GM19043 (cell line): ENCODE measurements at regions not wholly inside any gene's neighbourhood (a gene's known extent, or its start where the extent isn't known, plus 50 kb on each side); places are given as distances from the start of the nearest gene placed in this dataset.
A peak's percentile ranks its signal among the peaks of the same experiment; 100 is the strongest.

Experiments used
- ATAC-seq: cut with Tn5 transposase; IDR thresholded peaks from one replicate; pipeline ENCODE4 v1.9.1; 2021; ENCODE audit warnings: low read depth; ENCODE audit not compliant: unreplicated experiment

DNA sequence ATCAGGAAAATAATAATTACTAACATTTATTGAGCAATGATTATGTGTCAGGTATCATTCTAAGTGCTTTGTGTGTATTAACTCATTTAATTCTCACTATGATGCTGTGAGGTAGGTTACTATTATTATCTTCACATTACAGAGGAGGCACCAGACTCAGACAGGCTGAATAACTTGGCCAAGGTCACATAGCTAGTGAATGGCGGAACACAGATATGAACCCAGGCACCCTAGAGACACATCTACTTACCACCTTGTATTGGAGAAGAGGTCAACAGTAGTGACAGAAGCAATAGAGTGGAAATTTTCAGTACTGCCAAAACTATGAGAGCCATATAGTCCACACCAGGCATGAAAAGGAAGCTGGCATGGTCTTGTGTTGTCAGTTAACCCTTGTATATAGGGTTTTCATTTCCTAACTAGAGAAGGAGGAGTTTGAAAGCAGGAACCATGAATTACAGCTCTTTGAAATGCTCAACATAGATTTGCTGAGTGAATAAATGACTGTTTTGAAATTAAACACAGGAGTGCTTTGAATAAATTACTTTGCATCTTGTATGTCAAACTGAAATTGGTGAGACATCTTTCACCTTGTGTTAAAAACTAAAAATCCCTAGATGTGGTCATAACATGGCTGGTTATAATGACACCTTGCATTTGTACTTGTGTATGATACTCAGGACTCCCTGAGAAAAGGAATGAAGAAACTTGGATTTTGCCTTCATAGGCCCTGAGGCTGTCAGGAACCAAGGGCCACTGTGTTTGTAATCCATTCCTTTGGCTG is 71.8 kb downstream of the RTL9 start:
- no peak for ATAC-seq

DNA sequence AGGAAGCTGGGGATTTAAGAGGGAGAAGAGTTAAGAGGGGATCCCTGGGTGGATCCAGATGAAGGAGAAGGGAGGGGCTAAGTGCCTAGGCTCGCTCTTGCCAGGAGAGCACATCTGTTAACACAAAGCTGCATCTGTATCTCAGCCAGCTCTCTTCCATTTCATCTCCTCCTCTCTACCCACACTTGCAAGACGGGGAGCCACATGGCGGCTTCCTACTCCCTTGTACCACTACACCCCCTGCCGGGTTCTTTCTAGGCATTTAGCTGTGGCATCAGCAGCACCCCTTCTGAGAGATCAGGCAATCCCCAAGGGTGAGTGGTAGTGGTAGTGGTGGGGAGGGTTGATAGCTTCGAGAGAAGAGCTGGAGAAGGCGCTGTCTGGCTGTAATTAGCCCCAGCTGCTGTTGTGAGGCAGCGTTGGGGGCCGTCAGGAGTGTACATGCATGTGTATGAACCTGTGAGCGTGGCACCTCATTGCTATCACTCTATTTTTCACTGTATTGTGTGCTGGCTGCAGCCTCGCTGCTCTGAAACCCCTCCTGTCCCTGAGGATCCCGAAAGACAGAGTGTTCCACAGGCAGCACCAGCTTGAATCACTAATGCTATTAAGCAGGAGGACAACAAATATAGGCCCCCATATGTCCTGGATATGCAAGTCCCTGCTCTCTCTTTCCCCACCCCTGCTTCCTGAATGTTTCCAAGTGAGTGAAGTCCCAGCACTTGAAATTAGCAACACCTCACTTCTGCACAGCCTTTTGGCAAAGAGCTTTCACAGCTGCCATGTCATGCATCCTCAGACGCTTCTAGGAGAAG is 73.7 kb downstream of the RTL9 start:
- no peak for ATAC-seq

DNA sequence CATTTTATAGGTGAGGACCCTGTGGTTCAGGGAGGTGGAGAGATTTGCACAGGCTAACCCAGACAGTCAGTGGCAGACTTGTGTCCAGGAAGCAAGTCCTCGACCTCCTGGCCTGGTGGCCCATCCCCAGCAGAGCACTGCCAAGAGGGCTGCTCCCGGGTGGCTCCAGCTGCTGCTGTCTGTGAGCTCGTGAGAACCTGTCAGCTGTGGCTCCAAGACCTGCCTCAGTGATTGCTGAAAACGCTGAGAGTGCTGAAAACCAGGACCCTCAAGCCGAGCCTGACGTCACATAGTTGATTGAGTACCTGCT is 74.2 kb downstream of the RTL9 start:
- ATAC-seq = no peak

DNA sequence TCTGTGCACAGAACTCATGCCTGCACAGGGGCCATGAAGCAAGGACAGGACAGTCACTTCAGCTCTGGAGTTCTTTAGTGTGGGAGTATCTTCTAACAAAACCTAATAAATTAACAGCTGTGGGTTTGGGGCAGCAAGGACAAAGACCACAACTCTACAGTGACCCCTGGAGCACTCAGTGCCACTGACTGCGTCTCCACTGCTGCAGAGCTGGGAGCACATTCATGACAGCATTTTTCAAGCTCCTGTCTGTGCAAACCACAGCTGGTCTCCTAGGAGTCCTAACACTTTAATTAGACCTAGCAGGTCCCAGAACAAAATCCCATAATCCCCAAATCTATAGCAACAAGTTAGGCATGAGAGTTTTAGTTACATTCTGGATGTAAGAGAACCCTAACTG is 76.5 kb downstream of the RTL9 start:
- ATAC-seq = no peak

DNA sequence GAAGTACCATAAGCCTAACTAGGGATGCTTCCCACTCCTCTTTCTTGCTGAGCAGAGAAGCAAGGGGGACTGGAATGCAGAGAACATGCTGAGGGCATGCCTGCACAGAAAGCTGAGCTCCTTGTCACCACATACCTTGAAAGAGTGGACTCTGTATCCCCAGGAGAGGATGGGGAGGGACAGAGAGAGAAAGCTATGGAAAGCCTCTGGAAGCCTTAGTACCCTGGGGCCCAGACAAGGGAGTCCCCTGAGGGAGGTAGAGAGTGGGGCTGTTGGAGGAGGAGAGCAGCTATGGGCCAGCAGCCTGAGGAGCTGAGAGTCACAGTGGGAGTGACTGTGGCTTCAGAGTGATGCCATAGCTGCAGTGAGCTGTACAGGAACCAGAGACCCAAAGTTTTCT is 77.9 kb downstream of the RTL9 start:
- no peak for ATAC-seq

DNA sequence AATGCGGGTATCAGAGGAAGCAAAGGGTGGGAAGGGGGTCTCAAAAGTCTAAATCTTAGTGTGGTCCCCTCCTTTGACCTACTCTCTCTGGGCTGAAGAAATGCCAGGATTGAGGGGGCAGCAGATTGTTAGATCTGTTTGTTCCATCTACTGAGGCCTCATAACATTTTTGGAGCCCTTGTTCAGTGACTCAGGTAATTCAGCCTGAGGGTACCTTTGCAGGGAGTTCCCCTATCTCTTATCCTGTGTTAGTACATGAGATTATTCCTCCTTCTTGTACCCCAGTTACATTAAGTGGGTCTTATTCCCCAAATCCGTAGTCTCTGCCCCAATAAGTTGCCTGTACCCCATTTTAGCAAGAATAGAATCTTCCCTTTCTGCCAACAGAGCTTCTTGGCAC is 79.0 kb downstream of the RTL9 start:
- ATAC-seq = no peak

DNA sequence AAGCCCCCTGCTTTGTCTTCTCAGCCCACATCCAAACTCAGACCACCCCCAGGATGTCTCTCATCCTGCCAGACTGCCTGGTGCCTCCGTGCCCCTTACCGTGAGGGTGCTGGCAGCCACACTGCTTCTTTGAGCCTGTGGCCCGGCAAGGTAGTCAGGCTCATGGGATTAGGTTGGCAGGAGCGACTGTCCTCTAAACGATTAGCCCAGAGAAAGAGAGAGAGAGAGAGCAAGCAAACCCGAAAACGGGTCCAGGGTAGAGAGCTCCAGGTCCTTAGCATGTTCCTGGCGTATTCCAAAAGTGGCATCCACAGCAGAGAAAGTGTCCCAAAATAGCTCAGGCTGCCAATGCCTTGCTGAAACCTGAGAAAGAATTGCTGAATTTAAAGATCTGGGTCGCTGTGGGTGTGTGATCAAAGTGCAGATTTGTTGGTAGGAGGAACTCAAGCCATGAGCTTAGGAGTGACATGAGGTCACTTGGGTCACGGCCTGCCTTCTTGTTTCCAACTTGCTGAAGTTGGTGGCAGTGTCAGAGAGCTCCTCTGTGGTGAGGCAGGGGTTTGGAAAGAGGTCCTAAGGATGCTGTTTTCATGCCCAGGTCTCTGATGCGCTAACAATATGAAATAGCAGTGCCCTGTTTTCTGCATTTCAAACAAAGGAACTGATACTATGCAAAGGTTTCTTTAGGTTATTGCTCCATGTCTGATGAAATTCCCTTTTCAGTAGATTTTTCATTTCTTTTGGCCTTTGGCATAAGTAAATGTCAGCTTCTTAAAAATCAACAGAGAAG is 81.6 kb downstream of the RTL9 start:
- no peak for ATAC-seq

DNA sequence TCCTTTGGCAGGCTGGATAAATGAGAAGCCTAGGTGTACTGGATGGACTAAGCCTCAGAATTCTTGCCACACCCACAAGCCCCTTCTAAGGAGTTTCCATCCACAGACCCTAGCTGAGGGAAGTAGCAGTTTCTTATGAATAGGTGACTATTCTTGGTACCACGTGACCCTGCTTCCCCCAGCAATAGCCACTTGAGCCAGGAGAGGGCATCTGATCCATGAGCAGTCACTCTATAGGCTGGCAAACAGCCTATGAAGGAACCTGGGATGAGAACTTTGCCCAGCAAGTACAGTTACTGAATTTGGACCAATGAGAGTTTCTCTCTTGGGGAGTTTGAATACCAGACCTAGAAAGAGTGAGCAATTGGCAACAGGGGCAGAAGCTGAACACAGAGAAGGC is 84.0 kb downstream of the RTL9 start:
- peak; percentile 87 for ATAC-seq

DNA sequence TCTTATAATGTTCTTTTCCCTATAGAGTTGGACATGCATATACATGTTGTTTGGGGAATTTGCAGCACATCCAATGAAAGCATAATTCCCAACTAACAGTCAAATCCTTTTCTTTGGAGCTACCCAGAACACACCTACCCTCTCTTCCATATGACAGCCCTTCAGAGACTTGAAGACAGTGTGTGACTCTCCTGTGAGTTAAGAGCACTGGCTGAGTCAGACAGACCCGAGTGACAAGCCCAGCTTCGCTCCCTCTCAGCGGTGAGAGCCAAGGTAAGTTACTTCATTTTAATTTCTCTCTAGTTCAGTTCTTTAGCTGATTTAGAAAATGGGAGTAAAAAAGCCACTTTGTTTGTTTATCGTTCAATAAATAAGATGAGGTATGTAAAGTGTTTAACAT is 86.3 kb downstream of the RTL9 start:
- ATAC-seq = no peak

DNA sequence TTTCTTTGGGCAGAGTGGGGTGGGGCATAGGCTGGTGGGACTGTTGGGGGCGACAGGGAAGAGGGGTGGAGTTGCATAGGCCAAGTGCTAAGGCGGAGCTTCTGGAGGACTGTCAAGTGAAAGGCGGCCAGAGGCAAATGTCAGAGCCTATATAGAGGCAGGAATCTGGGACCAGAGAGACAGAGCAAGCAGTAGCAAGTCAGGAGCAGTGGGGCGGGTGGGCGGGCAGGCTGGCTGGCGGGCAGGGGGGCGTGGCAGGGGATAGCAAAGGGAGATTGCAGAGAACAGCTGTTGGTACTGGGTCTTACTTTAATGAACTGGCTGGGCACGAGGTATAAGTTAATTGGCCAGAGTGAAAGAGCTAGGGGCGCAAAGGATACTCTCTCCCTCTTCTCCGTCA is 89.8 kb downstream of the RTL9 start:
- no peak for ATAC-seq

DNA sequence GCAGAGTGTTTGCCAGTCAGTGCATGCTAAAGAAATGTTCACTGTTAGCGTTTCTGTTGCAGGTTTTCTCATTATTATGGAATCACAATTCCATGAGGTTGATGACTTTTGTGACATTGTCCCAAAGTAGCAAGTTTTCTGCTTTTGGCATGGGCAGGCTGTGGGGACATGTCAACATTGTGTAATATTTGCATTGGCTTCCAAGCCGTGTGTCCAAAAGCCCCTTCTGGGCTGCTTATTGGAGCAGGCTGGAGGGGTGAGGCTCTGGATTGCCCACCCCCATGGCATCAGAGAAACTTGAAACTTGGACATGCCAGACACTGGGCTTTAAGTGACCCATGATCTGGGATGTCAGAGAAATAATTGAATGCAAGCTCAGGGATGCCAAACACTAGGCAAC is 90.7 kb downstream of the RTL9 start:
- ATAC-seq = no peak

DNA sequence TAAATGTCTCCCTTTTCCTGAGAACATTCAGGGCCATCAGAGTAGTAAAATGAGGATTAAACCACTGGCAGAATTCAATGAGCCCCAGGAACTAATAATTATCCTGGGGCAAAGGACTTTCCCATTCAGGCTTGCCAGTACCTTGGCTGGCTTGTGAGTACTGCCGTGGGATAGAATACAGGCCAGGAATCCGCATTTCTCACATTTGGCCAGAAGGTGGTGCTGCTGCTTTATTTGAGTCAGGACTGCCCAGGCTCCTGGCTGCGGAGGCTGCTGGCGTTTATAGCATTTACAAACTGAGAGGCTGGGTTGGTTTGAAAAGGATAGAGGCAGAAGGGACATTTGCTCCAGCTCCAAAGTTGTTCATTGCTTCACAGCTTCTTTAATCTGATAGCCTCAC is 91.4 kb downstream of the RTL9 start:
- ATAC-seq = peak; percentile 86

DNA sequence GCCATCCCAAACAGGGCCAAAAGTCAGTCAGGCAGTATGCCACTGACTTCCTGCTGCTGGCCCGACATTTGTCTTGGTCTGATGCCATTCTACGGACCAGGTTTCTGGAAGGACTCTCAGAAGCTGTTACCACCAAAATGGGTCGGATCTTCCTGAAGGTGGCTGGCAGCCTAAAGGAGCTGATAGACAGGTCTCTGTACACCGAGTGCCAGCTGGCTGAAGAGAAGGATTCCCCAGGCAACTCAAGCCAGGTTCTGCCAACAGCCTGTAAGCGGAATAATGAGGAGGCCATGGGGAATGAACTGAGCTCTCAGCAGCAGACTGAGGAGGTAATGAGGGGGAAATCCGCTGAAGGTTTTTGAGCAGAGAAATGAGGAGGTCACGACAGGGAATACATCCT is 95.7 kb downstream of the RTL9 start:
- no peak for ATAC-seq

DNA sequence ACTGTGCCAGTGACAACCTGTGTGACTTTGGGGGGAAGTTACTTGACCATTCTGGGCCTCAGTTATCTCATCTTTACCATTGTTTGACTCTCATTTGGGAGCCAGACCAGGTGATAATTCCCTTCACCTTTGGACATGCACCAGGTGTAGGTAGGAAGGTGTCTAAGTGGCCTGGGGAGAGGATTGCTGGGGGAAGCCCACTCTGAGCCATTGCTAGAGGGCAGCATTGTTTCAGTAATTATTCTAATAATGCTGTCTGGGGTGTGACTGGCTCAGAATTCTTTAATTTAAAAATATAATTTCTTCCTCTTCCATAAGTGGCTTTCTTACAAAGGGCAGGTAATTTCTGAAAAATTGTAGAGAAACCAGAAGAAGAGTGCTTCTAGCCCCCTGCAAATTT is 104.3 kb downstream of the RTL9 start:
- ATAC-seq = no peak

DNA sequence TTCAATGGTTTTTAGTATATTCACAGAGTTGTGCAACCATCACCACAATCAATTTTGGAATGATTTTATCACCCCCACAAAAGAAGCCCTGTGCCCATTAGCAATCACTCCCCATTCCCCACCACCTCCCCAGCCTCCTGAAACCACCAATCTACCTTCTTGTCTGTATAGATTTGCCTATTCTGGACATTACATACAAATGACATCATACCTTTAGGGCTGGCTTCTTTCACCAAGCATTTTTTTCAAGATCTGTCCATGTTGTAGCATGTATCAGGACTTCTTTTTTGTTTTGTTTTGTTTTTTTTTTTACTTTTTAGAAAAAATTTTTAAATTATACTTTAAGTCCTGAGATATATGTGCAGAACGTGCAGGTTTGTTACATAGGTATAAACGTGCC is 108.1 kb downstream of the RTL9 start:
- ATAC-seq = no peak

DNA sequence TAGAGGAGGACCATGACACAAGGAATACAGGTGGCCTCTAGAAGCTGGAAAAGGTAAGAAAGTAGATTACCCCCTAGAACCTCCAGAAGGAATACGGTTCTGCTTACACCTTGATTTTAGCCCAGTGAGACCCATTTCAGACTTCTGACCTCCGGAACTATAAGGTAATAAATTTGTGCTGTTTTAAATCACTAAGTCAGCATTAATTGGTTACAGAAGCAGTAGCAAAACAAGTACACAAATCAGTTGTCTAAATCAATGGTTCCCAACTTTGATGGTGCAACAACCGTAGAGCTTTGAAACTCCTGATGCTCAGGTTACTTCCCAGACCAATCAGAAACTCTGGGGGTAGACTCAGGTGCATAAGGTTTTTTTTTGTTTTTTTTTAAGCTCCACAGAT is 113.6 kb downstream of the RTL9 start:
- no peak for ATAC-seq

DNA sequence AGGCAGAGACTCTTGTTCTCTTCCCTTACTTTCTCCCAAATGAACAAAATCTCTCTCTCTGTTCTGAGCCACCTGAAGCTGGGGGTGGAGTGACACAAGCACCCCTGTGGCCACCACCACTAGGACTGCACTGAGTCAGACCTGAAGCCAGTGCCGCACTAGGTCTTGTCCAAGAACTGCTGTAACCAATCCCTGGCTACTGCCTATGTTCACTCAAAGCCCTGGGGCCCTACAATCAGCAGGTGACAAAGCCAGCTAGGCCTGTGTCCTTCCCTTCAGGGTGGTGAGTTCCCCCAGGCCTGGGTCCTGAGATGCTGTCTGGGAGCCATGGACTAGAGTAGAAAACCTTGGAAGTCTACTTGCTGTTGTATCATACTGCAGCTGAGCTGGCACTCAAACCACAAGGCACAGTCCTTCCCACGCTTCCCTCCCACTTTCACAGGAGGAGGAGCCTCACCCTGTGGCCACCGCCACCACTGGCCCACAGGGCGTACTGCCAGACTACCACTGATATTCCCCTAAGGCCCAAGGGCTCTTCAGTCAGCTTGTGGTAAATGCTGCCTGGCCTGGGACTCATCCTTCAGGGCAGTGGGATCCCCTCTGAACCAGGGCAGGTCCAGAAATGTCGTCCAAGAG is 119.1 kb downstream of the RTL9 start:
- ATAC-seq = no peak

DNA sequence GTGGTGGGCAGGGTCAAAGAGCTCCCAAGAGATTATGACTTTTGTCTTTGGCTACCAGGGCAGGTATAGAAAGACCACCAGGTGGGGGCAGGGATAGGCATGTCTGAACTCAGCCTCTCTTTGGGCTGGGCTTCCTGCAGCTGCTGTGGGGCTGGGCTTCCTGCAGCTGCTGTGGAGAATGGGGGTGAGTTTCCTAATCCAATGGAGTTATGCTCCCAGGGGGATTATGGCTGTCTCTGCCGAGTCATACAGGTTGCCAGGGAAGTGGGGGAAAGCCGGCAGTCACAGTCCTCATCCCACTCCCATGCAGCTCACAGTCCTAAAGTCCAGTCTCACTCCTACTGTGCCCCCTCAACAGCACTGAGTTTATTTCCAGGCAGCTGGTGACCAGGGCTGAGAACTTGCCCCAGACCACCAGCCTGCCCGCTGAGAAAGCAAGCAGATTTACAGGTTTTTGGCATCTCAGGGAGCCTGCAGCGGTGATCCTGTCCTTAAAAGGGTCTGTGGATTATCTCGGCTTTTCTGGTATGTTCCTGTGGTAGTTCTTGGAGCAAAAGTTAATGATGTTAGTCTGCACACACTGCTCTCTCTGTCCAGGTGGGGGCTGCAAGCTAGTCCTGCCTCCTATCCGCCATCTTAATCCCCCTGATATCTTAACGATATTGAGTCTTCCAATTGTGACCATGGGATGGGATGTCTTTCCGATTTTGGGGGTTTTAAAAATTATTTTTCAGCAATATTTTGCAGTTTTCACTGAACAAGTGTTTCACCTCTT is 133.4 kb downstream of the RTL9 start:
- no peak for ATAC-seq

DNA sequence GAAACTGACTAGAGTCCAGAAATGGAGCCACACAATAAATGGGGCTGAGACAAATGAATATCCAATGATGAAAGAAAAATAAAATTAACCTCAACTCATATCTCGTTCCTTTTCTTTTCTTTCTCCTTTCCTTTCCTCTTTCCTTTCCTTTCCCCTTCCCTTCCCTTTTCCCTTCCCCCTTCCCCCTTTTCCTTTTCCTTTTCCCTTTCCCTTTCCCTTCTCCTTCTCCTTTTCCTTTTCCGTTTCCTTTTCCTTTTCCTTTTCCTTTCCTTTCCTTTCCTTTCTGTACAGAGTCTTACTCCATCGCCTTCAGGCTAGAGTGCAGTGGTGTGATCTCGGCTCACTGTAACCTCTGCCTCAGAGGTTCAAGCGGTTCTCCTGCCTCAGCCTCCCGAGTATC is 146.3 kb downstream of the RTL9 start:
- ATAC-seq = no peak

DNA sequence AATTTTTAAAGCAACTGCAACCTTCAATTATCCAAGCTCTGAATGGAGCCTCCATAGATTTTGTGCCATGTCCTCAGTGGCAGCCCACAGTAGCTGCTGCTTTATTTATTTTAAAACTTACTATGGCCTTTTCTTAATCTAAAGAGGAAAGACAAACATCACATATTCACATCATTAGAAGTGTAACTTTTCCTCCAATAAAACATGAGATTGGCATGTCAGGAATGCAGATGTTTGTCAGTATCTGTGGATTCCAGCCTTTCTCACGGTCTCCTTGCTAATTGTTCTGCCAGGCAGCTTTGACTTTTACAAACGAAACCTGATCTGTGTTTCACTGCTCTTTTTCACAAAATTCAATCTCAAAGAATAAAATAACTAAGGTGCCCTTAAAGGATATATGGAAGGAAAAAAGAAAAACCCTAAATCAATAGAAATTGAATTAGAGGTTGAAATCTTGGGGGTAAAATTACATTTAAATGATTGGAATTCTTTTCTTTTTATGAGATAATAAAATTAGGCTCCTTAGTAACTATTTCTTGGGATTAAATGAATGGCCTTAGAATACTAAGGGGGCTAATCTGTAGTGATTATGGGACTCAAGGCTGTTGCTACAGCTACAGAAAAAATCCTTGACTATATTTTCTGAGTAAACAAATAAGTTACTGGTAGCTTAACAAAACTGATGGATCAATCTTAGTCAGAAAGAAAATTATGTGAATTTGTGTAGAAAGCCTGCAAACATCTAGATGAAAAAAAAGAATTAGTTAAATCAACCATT is 151.3 kb downstream of the RTL9 start:
- no peak for ATAC-seq
